CD4-positive, alpha-beta T cell treated with Interferon gamma for 1 hour (primary cell): ENCODE measurements at regions not wholly inside any gene's neighbourhood (a gene's known extent, or its start where the extent isn't known, plus 50 kb on each side); places are given as distances from the start of the nearest gene placed in this dataset.
A peak's percentile ranks its signal among the peaks of the same experiment; 100 is the strongest.
"Not testable (repeated sequence)": the region's sequence is repeated elsewhere in the genome, so short reads cannot be mapped to it uniquely, and the experiment has no call there.

Experiments
- DNase-seq: peaks from one replicate; pipeline ENCODE4 v3.0.0-alpha.2; 2020

- DNase-seq, result no peak
Observed at GRCh38 chr16:56011808-56012481, 136.8 kb upstream of the CES5A start.

- no peak for DNase-seq
Observed at GRCh38 chr16:56005958-56006357, 130.8 kb upstream of the CES5A start.

- DNase-seq, result no peak
Observed at GRCh38 chr16:55999683-56000082, 124.5 kb upstream of the CES5A start.

GRCh38 chr16:55993088-55993487, 117.9 kb upstream of the CES5A start:
- no peak for DNase-seq

GRCh38 chr16:55992551-55992950, 117.4 kb upstream of the CES5A start:
- no peak for DNase-seq

- DNase-seq, result no peak
Observed at GRCh38 chr16:55991843-55992242, 116.7 kb upstream of the CES5A start.

- DNase-seq, result no peak
Observed at GRCh38 chr16:55989569-55989907, 114.4 kb upstream of the CES5A start.

- not testable (repeated sequence) for DNase-seq
Observed at GRCh38 chr16:55988850-55989568, 113.8 kb upstream of the CES5A start.

- no peak for DNase-seq
Observed at GRCh38 chr16:55988013-55988412, 112.8 kb upstream of the CES5A start.

- no peak for DNase-seq
Observed at GRCh38 chr16:55982597-55982996, 107.4 kb upstream of the CES5A start.

- DNase-seq, result no peak
Observed at GRCh38 chr16:55981557-55981956, 106.4 kb upstream of the CES5A start.

- no peak for DNase-seq
Observed at GRCh38 chr16:55976815-55977214, 101.6 kb upstream of the CES5A start.

GRCh38 chr16:55971447-55971846, 96.3 kb upstream of the CES5A start:
- no peak for DNase-seq

GRCh38 chr16:55968221-55968620, 93.0 kb upstream of the CES5A start:
- DNase-seq, result no peak

- no peak for DNase-seq
Observed at GRCh38 chr16:55964923-55965475, 89.8 kb upstream of the CES5A start.

GRCh38 chr16:55955845-55956244, 80.7 kb upstream of the CES5A start:
- no peak for DNase-seq

- no peak for DNase-seq
Observed at GRCh38 chr16:55955424-55955823, 80.3 kb upstream of the CES5A start.

- no peak for DNase-seq
Observed at GRCh38 chr16:55954906-55955305, 79.7 kb upstream of the CES5A start.

GRCh38 chr16:55949518-55949917, 74.3 kb upstream of the CES5A start:
- DNase-seq, result no peak

GRCh38 chr16:55948230-55948629, 73.1 kb upstream of the CES5A start:
- no peak for DNase-seq

GRCh38 chr16:55947366-55947765, 72.2 kb upstream of the CES5A start:
- no peak for DNase-seq

GRCh38 chr16:55944377-55944802, 69.2 kb upstream of the CES5A start:
- DNase-seq, result peak; percentile 24

- no peak for DNase-seq
Observed at GRCh38 chr16:55943267-55943666, 68.1 kb upstream of the CES5A start.

- no peak for DNase-seq
Observed at GRCh38 chr16:55942821-55943220, 67.6 kb upstream of the CES5A start.

GRCh38 chr16:55941552-55941951, 66.4 kb upstream of the CES5A start:
- no peak for DNase-seq
